DND-41 (cell line): ENCODE measurements at regions not wholly inside any gene's neighbourhood (a gene's known extent, or its start where the extent isn't known, plus 50 kb on each side); places are given as distances from the start of the nearest gene placed in this dataset.

Experiments used
- ATAC-seq: fragments of 200-7000 bp; cut with Tn5 transposase; 3 replicates; pipeline ENCODE4 v1.9.1; 2021; ENCODE audit warnings: low read depth; ENCODE audit not compliant: insufficient read depth
- DNase-seq: peaks from one replicate; pipeline ENCODE4 v3.0.0-alpha.2; 2020
- H2AFZ ChIP-seq: 2 replicates; pipeline ENCODE4 v1.6.0; 2012; ENCODE audit warnings: low read depth, low read length
- H3K27ac ChIP-seq: 2 replicates; pipeline ENCODE4 v1.5.1; 2012; ENCODE audit warnings: low read length, inconsistent platforms
- H3K27me3 ChIP-seq: fragments of 200-600 bp; sonication (generic); 2 replicates; pipeline ENCODE4 v1.6.0; 2012; ENCODE audit warnings: low read length, mild to moderate bottlenecking, inconsistent platforms; ENCODE audit not compliant: insufficient read depth, poor library complexity
- H3K36me3 ChIP-seq: 2 replicates; pipeline ENCODE4 v1.5.1; 2012; ENCODE audit warnings: low read length, inconsistent platforms; ENCODE audit not compliant: insufficient read depth
- H3K4me1 ChIP-seq: 2 replicates; pipeline ENCODE4 v1.5.1; 2012; ENCODE audit warnings: mild to moderate bottlenecking, low read length; ENCODE audit not compliant: insufficient read depth
- H3K4me2 ChIP-seq: 2 replicates; pipeline ENCODE4 v1.6.0; 2012; ENCODE audit warnings: mild to moderate bottlenecking, moderate library complexity, low read length, inconsistent platforms; ENCODE audit not compliant: insufficient read depth
- H3K4me3 ChIP-seq, 2 experiments: fragments of 200-600 bp in 1 of 2; shearing (Covaris generic) in 1 of 2; 2 replicates each; pipeline ENCODE4 v1.5.1; 2012 to 2016; ENCODE audit warnings: inconsistent platforms in 2 of 2, low read length in 2 of 2, mild to moderate bottlenecking in 2 of 2, low read depth in 1 of 2, moderate library complexity in 1 of 2
- H3K79me2 ChIP-seq: 2 replicates; pipeline ENCODE4 v1.6.0; 2012; ENCODE audit warnings: low read length, inconsistent platforms; ENCODE audit not compliant: insufficient read depth
- H3K9ac ChIP-seq: 2 replicates; pipeline ENCODE4 v1.6.0; 2012; ENCODE audit warnings: low read depth, mild to moderate bottlenecking, inconsistent platforms, low read length, moderate library complexity
- H3K9me3 ChIP-seq: 2 replicates; pipeline ENCODE4 v1.5.1; 2012; ENCODE audit warnings: low read length, moderate library complexity, mild to moderate bottlenecking, inconsistent platforms; ENCODE audit not compliant: insufficient read depth, severe bottlenecking
- H4K20me1 ChIP-seq: 2 replicates; pipeline ENCODE4 v1.6.0; 2012; ENCODE audit warnings: low read length; ENCODE audit not compliant: insufficient read depth
- CTCF ChIP-seq: IDR thresholded peaks from 2 replicates; pipeline ENCODE4 v1.5.1; 2012; ENCODE audit warnings: borderline replicate concordance, low read length, moderate library complexity, mild to moderate bottlenecking; ENCODE audit not compliant: poor library complexity, severe bottlenecking; ENCODE audit errors: extremely low read depth
- EZH2 ChIP-seq: IDR thresholded peaks from 3 replicates; pipeline ENCODE4 v1.6.1; 2012; ENCODE audit warnings: borderline replicate concordance, low read depth, mild to moderate bottlenecking, moderate library complexity, low read length, inconsistent platforms; ENCODE audit not compliant: severe bottlenecking

GRCh38 chr17:14803826-14804225 is 461.3 kb downstream of the PMP22 start:
- H3K27me3 ChIP-seq = no peaks in the 10 kb centered on the region
- DNase-seq (no peak), ATAC-seq (no peak)
- no peak overlapping the region for H3K4me3 ChIP-seq
- H3K4me1 ChIP-seq = no peaks in the 10 kb centered on the region
- H4K20me1 ChIP-seq = no peaks in the 10 kb centered on the region
- H3K27ac ChIP-seq = no peak overlapping the region
- TF ChIP-seq EZH2 (no peak), CTCF (no peak)
- no peak overlapping the region for H3K9ac ChIP-seq
- no peaks in the 10 kb centered on the region for H3K79me2 ChIP-seq
- peaks cover 13% of the 10 kb centered on the region for H3K9me3 ChIP-seq
- no peak overlapping the region for H3K4me2 ChIP-seq
- H3K36me3 ChIP-seq = no peaks in the 10 kb centered on the region
- H2AFZ ChIP-seq = no peak overlapping the region

GRCh38 chr17:14797801-14798200 is 467.3 kb downstream of the PMP22 start:
- H3K27me3 ChIP-seq = no peaks in the 10 kb centered on the region
- DNase-seq = no peak
- no peak overlapping the region for H3K27ac ChIP-seq
- no peaks in the 10 kb centered on the region for H3K9me3 ChIP-seq
- H3K79me2 ChIP-seq = no peaks in the 10 kb centered on the region
- ATAC-seq = no peak
- H3K36me3 ChIP-seq = no peaks in the 10 kb centered on the region
- H2AFZ ChIP-seq = no peak overlapping the region
- H3K4me3 ChIP-seq = no peak overlapping the region
- H3K4me1 ChIP-seq = no peaks in the 10 kb centered on the region
- H3K4me2 ChIP-seq = no peak overlapping the region
- no peak for TF ChIP-seq EZH2
- TF ChIP-seq CTCF = no peak
- no peak overlapping the region for H3K9ac ChIP-seq
- no peaks in the 10 kb centered on the region for H4K20me1 ChIP-seq

- Histone ChIP-seq H2AFZ (no peak overlapping the region), H3K27ac (no peak overlapping the region), H3K79me2 (no peaks in the 10 kb centered on the region), H3K9ac (no peak overlapping the region), H3K9me3 (no peaks in the 10 kb centered on the region), H3K36me3 (no peaks in the 10 kb centered on the region), H3K27me3 (no peaks in the 10 kb centered on the region), H3K4me3 (no peak overlapping the region), H4K20me1 (no peaks in the 10 kb centered on the region), H3K4me1 (no peaks in the 10 kb centered on the region), H3K4me2 (no peak overlapping the region)
- TF ChIP-seq CTCF = no peak
- TF ChIP-seq EZH2 = no peak
- ATAC-seq = no peak
- no peak for DNase-seq
Observed at GRCh38 chr17:14797021-14797420, 468.1 kb downstream of the PMP22 start.

GRCh38 chr17:14794961-14795360 is 470.2 kb downstream of the PMP22 start:
- ATAC-seq (no peak), DNase-seq (no peak)
- H3K36me3 ChIP-seq = no peaks in the 10 kb centered on the region
- H3K79me2 ChIP-seq = no peaks in the 10 kb centered on the region
- no peaks in the 10 kb centered on the region for H3K27me3 ChIP-seq
- H3K9me3 ChIP-seq = no peaks in the 10 kb centered on the region
- no peak overlapping the region for H2AFZ ChIP-seq
- TF ChIP-seq EZH2 (no peak), CTCF (no peak)
- H3K9ac ChIP-seq = no peak overlapping the region
- no peak overlapping the region for H3K4me2 ChIP-seq
- peaks cover 3% of the 10 kb centered on the region; the same call in 1 of the 2 replicates for H3K4me1 ChIP-seq
- H3K4me3 ChIP-seq = no peak overlapping the region
- H3K27ac ChIP-seq = no peak overlapping the region
- no peaks in the 10 kb centered on the region for H4K20me1 ChIP-seq
